ENCODE measurements at regions not wholly inside any gene's neighbourhood (a gene's known extent, or its start where the extent isn't known, plus 50 kb on each side); places are given as distances from the start of the nearest gene placed in this dataset.

- TF ChIP-seq GATA2 (CRISPR knock-in tag; IDR thresholded peaks at IDR 0.05) = no peak
- no peak for TF ChIP-seq GABPA (IDR thresholded peaks at IDR 0.05; ENCODE audit: low read depth)
- TF ChIP-seq CHD2 (IDR thresholded peaks at IDR 0.05; ENCODE audit: low read length, partially characterized antibody) = no peak
- TF ChIP-seq CTCF (IDR thresholded peaks at IDR 0.05) = no peak
- TF ChIP-seq FOSL2 (IDR thresholded peaks at IDR 0.05; ENCODE audit: borderline replicate concordance, low read depth) = no peak
- TF ChIP-seq MAX (IDR thresholded peaks at IDR 0.05; ENCODE audit: low read depth) = no peak
- no peak for TF ChIP-seq POLR2AphosphoS5 (IDR thresholded peaks at IDR 0.05; ENCODE audit: low read depth, low read length)
- TF ChIP-seq USF2 (IDR thresholded peaks at IDR 0.05; ENCODE audit: borderline replicate concordance, low read depth, low read length) = no peak
Measured at GRCh38 chr4:4803912-4804296, 55.6 kb upstream of the MSX1 start.

Measured in SK-N-SH (cell line).